ENCODE measurements at regions not wholly inside any gene's neighbourhood (a gene's known extent, or its start where the extent isn't known, plus 50 kb on each side); places are given as distances from the start of the nearest gene placed in this dataset.

GRCh38 chr5:168214886-168215285, 76.6 kb upstream of the WWC1 start:
- Histone ChIP-seq H3K4me3 (no peak overlapping the region), H4K20me1 (ENCODE audit: control insufficient read depth, insufficient read depth) (no peaks in the 10 kb centered on the region), H3K9me3 (replicated peaks; ENCODE audit: control insufficient read depth, insufficient read depth, low read length) (no peaks in the 10 kb centered on the region), H3K9ac (ENCODE audit: control insufficient read depth, insufficient read depth, low read length) (no peak overlapping the region), H3K27me3 (replicated peaks in 1 of 2; ENCODE audit: control insufficient read depth in 2 of 2, insufficient read depth in 2 of 2, low read length in 1 of 2) (peaks cover 2 to 3% of the 10 kb centered on the region in 2 experiments; a peak in 2 of 4 replicates), H3K79me2 (ENCODE audit: control insufficient read depth, insufficient read depth, low read length) (no peaks in the 10 kb centered on the region), H3K4me1 (ENCODE audit: control insufficient read depth, insufficient read depth, low read length) (no peaks in the 10 kb centered on the region), H3K4me2 (ENCODE audit: control insufficient read depth, insufficient read depth) (no peak overlapping the region), H3K27ac (ENCODE audit: control insufficient read depth, insufficient read depth) (no peak overlapping the region), H3K36me3 (ENCODE audit: control insufficient read depth in 2 of 2, insufficient read depth in 2 of 2, low read length in 1 of 2) (no peaks in the 10 kb centered on the region), H2AFZ (ENCODE audit: control insufficient read depth, low read depth, low read length) (no peak overlapping the region)
- 57% methylated on average over 13 of the region's 13 CpGs for WGBS (ENCODE audit: insufficient coverage, insufficient replicate concordance, low lambda C conversion rate, missing lambda C conversion rate)
- no TSS peak for BruUV-seq (replicated peaks)
- CTCF ChIA-PET, result interaction anchor here (7.1 kb wide), 1 partner anchor 102 kb away, joined by 81 read pairs; no protein-coding TSS in a partner anchor
- FAIRE-seq (no peak), DNase-seq (ENCODE audit: low read depth, low spot score) (no peak), ATAC-seq (no peak)
- POLR2A ChIA-PET, result interaction anchor here (1.3 kb wide), 1 partner anchor 10 kb away, joined by 3 read pairs; no protein-coding TSS in a partner anchor
- RAD21 ChIA-PET (ENCODE audit: unreplicated experiment), result no interaction called here
- in situ Hi-C loops (cut with MboI), result loop anchor here (5.0 kb wide), 2 partner anchors 98 to 493 kb away; no protein-coding TSS in a partner anchor
- no peak for TF ChIP-seq NR2F1 (conservative IDR thresholded peaks at IDR 0.05)
- no peak for TF ChIP-seq ZZZ3 (IDR thresholded peaks at IDR 0.05; ENCODE audit: control insufficient read depth, insufficient read length, low read depth)
- TF ChIP-seq SIX5 (IDR thresholded peaks at IDR 0.05; ENCODE audit: low read depth, low read length, severe bottlenecking), result no peak
- no peak for TF ChIP-seq MEF2A (IDR thresholded peaks at IDR 0.05; ENCODE audit: insufficient read depth, low read depth, low read length)
- TF ChIP-seq CEBPB (IDR thresholded peaks at IDR 0.05; ENCODE audit: borderline replicate concordance in 1 of 2, low read depth in 2 of 2, low read length in 2 of 2), result no peak
- no peak for TF ChIP-seq RAD51 (IDR thresholded peaks at IDR 0.05)
- TF ChIP-seq KLF5 (IDR thresholded peaks at IDR 0.05; ENCODE audit: partially characterized antibody), result no peak
- no peak for TF ChIP-seq STAT3 (IDR thresholded peaks at IDR 0.05; ENCODE audit: low read depth, low read length)
- TF ChIP-seq NR2C2 (IDR thresholded peaks at IDR 0.05; ENCODE audit: borderline replicate concordance, control insufficient read depth, insufficient read length, low read depth), result no peak
- TF ChIP-seq, protein P1, sequence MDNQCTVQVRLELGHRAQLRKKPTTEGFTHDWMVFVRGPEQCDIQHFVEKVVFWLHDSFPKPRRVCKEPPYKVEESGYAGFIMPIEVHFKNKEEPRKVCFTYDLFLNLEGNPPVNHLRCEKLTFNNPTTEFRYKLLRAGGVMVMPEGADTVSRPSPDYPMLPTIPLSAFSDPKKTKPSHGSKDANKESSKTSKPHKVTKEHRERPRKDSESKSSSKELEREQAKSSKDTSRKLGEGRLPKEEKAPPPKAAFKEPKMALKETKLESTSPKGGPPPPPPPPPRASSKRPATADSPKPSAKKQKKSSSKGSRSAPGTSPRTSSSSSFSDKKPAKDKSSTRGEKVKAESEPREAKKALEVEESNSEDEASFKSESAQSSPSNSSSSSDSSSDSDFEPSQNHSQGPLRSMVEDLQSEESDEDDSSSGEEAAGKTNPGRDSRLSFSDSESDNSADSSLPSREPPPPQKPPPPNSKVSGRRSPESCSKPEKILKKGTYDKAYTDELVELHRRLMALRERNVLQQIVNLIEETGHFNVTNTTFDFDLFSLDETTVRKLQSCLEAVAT (IDR thresholded peaks at IDR 0.05), result no peak
- no peak for TF ChIP-seq IRF5 (IDR thresholded peaks at IDR 0.05; ENCODE audit: borderline replicate concordance)
- TF ChIP-seq, protein P2, sequence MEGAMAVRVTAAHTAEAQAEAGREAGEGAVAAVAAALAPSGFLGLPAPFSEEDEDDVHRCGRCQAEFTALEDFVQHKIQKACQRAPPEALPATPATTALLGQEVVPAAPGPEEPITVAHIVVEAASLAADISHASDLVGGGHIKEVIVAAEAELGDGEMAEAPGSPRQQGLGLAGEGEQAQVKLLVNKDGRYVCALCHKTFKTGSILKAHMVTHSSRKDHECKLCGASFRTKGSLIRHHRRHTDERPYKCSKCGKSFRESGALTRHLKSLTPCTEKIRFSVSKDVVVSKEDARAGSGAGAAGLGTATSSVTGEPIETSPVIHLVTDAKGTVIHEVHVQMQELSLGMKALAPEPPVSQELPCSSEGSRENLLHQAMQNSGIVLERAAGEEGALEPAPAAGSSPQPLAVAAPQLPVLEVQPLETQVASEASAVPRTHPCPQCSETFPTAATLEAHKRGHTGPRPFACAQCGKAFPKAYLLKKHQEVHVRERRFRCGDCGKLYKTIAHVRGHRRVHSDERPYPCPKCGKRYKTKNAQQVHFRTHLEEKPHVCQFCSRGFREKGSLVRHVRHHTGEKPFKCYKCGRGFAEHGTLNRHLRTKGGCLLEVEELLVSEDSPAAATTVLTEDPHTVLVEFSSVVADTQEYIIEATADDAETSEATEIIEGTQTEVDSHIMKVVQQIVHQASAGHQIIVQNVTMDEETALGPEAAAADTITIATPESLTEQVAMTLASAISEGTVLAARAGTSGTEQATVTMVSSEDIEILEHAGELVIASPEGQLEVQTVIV (IDR thresholded peaks at IDR 0.05; ENCODE audit: borderline replicate concordance, partially characterized antibody), result no peak
- TF ChIP-seq SMARCA5 (IDR thresholded peaks at IDR 0.05), result no peak
- no peak for TF ChIP-seq USF1 (IDR thresholded peaks at IDR 0.05; ENCODE audit: borderline replicate concordance, extremely low read length, insufficient read depth, low read depth, low read length)
- no peak for TF ChIP-seq ELK1 (IDR thresholded peaks at IDR 0.05; ENCODE audit: low read depth, low read length)
- TF ChIP-seq TCF12 (IDR thresholded peaks at IDR 0.05; ENCODE audit: low read depth, low read length), result no peak
- SMC1A ChIA-PET (ENCODE audit: uncharacterized antibody, unreplicated experiment), result interaction anchor here (1.5 kb wide), 1 partner anchor 82 kb away, joined by 3 read pairs; no protein-coding TSS in a partner anchor
- intact Hi-C loops (cut with micrococcal nuclease; ENCODE audit: unreplicated experiment), result no loop called here

Data from GM12878 (cell line).